Uterus (tissue), 3 donors: ENCODE measurements at regions not wholly inside any gene's neighbourhood (a gene's known extent, or its start where the extent isn't known, plus 50 kb on each side); places are given as distances from the start of the nearest gene placed in this dataset.

Experiments
- DNase-seq, 2 donors: peaks; one replicate each; pipeline ENCODE4 v3.0.0-alpha.2; 2019 to 2020
- H3K27ac ChIP-seq, 2 donors: fragments of 200-600 bp; sonication (generic); 1 replicate in 1 of 2; 2 replicates in 1 of 2; pipeline ENCODE4 v1.5.1; 2016 to 2018
- H3K27me3 ChIP-seq, 2 donors: fragments of 200-600 bp; sonication (generic); one replicate each; pipeline ENCODE4 v1.5.1; 2018 to 2019; ENCODE audit warnings: control low read depth in 1 of 2
- H3K36me3 ChIP-seq, 2 donors: fragments of 200-600 bp; sonication (generic); one replicate each; pipeline ENCODE4 v1.5.1; 2019; ENCODE audit warnings: control low read depth in 1 of 2
- H3K4me1 ChIP-seq, 2 donors: fragments of 200-600 bp; sonication (generic); one replicate each; pipeline ENCODE4 v1.5.1; 2018 to 2019; ENCODE audit warnings: control low read depth in 1 of 2
- H3K4me3 ChIP-seq, 2 donors: fragments of 200-600 bp; sonication (generic); 1 replicate in 1 of 2; 2 replicates in 1 of 2; pipeline ENCODE4 v1.5.1; 2018 to 2019; ENCODE audit warnings: mild to moderate bottlenecking in 1 of 2
- H3K9me3 ChIP-seq, 2 donors: fragments of 200-600 bp; sonication (generic); one replicate each; pipeline ENCODE4 v1.5.1; 2019; ENCODE audit warnings: control low read depth in 1 of 2
- CTCF ChIP-seq, 4 experiments: fragments of 200-600 bp in 2 of 4; fragments of 450-650 bp in 2 of 4; sonication (generic) in 2 of 4; IDR thresholded peaks; one replicate each; pipeline ENCODE4 v1.5.1; 2016 to 2019; ENCODE audit warnings: antibody characterized with exemption in 4 of 4, mild to moderate bottlenecking in 2 of 4, moderate library complexity in 1 of 4
- POLR2A ChIP-seq, 2 donors: fragments of 450-650 bp; IDR thresholded peaks; one replicate each; pipeline ENCODE4 v1.6.1; 2016; ENCODE audit warnings: antibody characterized with exemption in 2 of 2, mild to moderate bottlenecking in 1 of 2, moderate library complexity in 1 of 2
- intact Hi-C: fragments of 100-400 bp; cut with DNase I; formaldehyde crosslinking; loops from one replicate; pipeline ENCODE4 v1.15.1; 2023; ENCODE audit warnings: low total_unique reads
- donor health status: DM: yes; HTN: yes; CAD: no.

- no peak for TF ChIP-seq CTCF (IDR thresholded peaks at IDR 0.05)
- TF ChIP-seq POLR2A (IDR thresholded peaks at IDR 0.05) = no peak
- Histone ChIP-seq H3K9me3 (no peaks in the 10 kb centered on the region), H3K4me3 (no peak overlapping the region), H3K27me3 (no peaks in the 10 kb centered on the region), H3K27ac (no peak overlapping the region), H3K36me3 (no peaks in the 10 kb centered on the region), H3K4me1 (no peaks in the 10 kb centered on the region)
- no peak for DNase-seq
- intact Hi-C loops = no loop called here
Measured at GRCh38 chr15:26314577-26314976, 451.4 kb upstream of the ATP10A start.

- H3K27me3 ChIP-seq = no peaks in the 10 kb centered on the region
- no peaks in the 10 kb centered on the region for H3K36me3 ChIP-seq
- H3K4me3 ChIP-seq = no peak overlapping the region
- H3K4me1 ChIP-seq = no peaks in the 10 kb centered on the region
- no peak for TF ChIP-seq POLR2A (IDR thresholded peaks at IDR 0.05)
- TF ChIP-seq CTCF (IDR thresholded peaks at IDR 0.05) = no peak
- intact Hi-C loops = no loop called here
- H3K27ac ChIP-seq = no peak overlapping the region
- H3K9me3 ChIP-seq = no peaks in the 10 kb centered on the region
- DNase-seq = no peak
Measured at GRCh38 chr15:26311710-26312236, 448.6 kb upstream of the ATP10A start.

- H3K36me3 ChIP-seq = no peaks in the 10 kb centered on the region
- H3K9me3 ChIP-seq = no peaks in the 10 kb centered on the region
- DNase-seq = no peak
- no peaks in the 10 kb centered on the region for H3K4me1 ChIP-seq
- no peaks in the 10 kb centered on the region for H3K27me3 ChIP-seq
- no peak for TF ChIP-seq POLR2A (IDR thresholded peaks at IDR 0.05)
- no peak for TF ChIP-seq CTCF (IDR thresholded peaks at IDR 0.05)
- intact Hi-C loops = no loop called here
- no peak overlapping the region for H3K4me3 ChIP-seq
- no peak overlapping the region for H3K27ac ChIP-seq
Measured at GRCh38 chr15:26298659-26299170, 435.6 kb upstream of the ATP10A start.

GRCh38 chr15:26298010-26298658, 435.0 kb upstream of the ATP10A start:
- H3K36me3 ChIP-seq = no peaks in the 10 kb centered on the region
- TF ChIP-seq POLR2A (IDR thresholded peaks at IDR 0.05) (no peak), CTCF (IDR thresholded peaks at IDR 0.05) (no peak)
- H3K27me3 ChIP-seq = no peaks in the 10 kb centered on the region
- no peak overlapping the region for H3K4me3 ChIP-seq
- no peaks in the 10 kb centered on the region for H3K4me1 ChIP-seq
- H3K27ac ChIP-seq = no peak overlapping the region
- no peaks in the 10 kb centered on the region for H3K9me3 ChIP-seq
- intact Hi-C loops = no loop called here
- no peak for DNase-seq

GRCh38 chr15:26295336-26296085, 432.4 kb upstream of the ATP10A start:
- no peak for DNase-seq
- intact Hi-C loops = no loop called here
- H3K4me3 ChIP-seq = no peak overlapping the region
- H3K27me3 ChIP-seq = no peaks in the 10 kb centered on the region
- no peaks in the 10 kb centered on the region for H3K9me3 ChIP-seq
- TF ChIP-seq CTCF (IDR thresholded peaks at IDR 0.05) (no peak), POLR2A (IDR thresholded peaks at IDR 0.05) (no peak)
- H3K36me3 ChIP-seq = no peaks in the 10 kb centered on the region
- H3K27ac ChIP-seq = no peak overlapping the region
- no peaks in the 10 kb centered on the region for H3K4me1 ChIP-seq
